ENCODE measurements at regions not wholly inside any gene's neighbourhood (a gene's known extent, or its start where the extent isn't known, plus 50 kb on each side); places are given as distances from the start of the nearest gene placed in this dataset.

- Histone ChIP-seq H3K9me3 (ENCODE audit: low read length) (no peaks in the 10 kb centered on the region), H4K20me1 (ENCODE audit: low read length) (no peaks in the 10 kb centered on the region), H3K4me2 (ENCODE audit: low read length) (no peak overlapping the region), H3K9ac (ENCODE audit: low read length) (no peak overlapping the region), H3K4me3 (ENCODE audit: low read length) (no peak overlapping the region), H3K79me2 (ENCODE audit: low read length) (no peaks in the 10 kb centered on the region), H3K27me3 (ENCODE audit: low read length) (no peaks in the 10 kb centered on the region), H3K27ac (ENCODE audit: low read length) (no peak overlapping the region), H3F3A (ENCODE audit: low read length, unreplicated experiment) (no peaks in the 10 kb centered on the region), H2AFZ (ENCODE audit: low read length) (no peak overlapping the region), H3K4me1 (ENCODE audit: insufficient read depth, low read length) (no peaks in the 10 kb centered on the region), H3K36me3 (ENCODE audit: low read depth, low read length) (no peaks in the 10 kb centered on the region), H3K9me2 (replicated peaks; ENCODE audit: low read length) (no peaks in the 10 kb centered on the region)
- no peak for TF ChIP-seq CTCF (conservative IDR thresholded peaks at IDR 0.05; ENCODE audit: low read depth, low read length)
- POLR2A ChIA-PET (ENCODE audit: unreplicated experiment): no interaction called here
- DNase-seq (no peak), ATAC-seq (no peak)
- intact Hi-C loops (cut with micrococcal nuclease): no loop called here
- CTCF ChIA-PET: no interaction called here
- no TSS peak for BruUV-seq (replicated peaks)
These were observed 444.8 kb downstream of the GLRX3 start for GRCh38 chr10:130580975-130581374.

- intact Hi-C loops (cut with micrococcal nuclease): no loop called here
These were observed 451.5 kb downstream of the GLRX3 start for GRCh38 chr10:130587718-130588117.

GRCh38 chr10:130606001-130606405 is 469.8 kb downstream of the GLRX3 start:
- no peak overlapping the region for H2AFZ ChIP-seq (ENCODE audit: low read length)
- H3F3A ChIP-seq (ENCODE audit: low read length, unreplicated experiment): no peaks in the 10 kb centered on the region
- no peaks in the 10 kb centered on the region for H4K20me1 ChIP-seq (ENCODE audit: low read length)
- POLR2A ChIA-PET (ENCODE audit: unreplicated experiment): no interaction called here
- TF ChIP-seq EZH2 (IDR thresholded peaks at IDR 0.05; ENCODE audit: low read length, unreplicated experiment) (no peak), EZH2phosphoT487 (IDR thresholded peaks at IDR 0.05; ENCODE audit: borderline replicate concordance, low read length) (no peak), CTCF (conservative IDR thresholded peaks at IDR 0.05; ENCODE audit: low read depth, low read length) (no peak)
- no peaks in the 10 kb centered on the region for H3K4me1 ChIP-seq (ENCODE audit: insufficient read depth, low read length)
- ATAC-seq (no peak), DNase-seq (no peak)
- CTCF ChIA-PET: no interaction called here
- H3K4me2 ChIP-seq (ENCODE audit: low read length): no peak overlapping the region
- H3K79me2 ChIP-seq (ENCODE audit: low read length): no peaks in the 10 kb centered on the region
- no peaks in the 10 kb centered on the region for H3K9me3 ChIP-seq (ENCODE audit: low read length)
- H3K4me3 ChIP-seq (ENCODE audit: low read length): no peak overlapping the region
- no peaks in the 10 kb centered on the region for H3K27me3 ChIP-seq (ENCODE audit: low read length)
- no peaks in the 10 kb centered on the region for H3K9me2 ChIP-seq (replicated peaks; ENCODE audit: low read length)
- H3K9ac ChIP-seq (ENCODE audit: low read length): no peak overlapping the region
- no TSS peak for BruUV-seq (replicated peaks)
- no peak overlapping the region for H3K27ac ChIP-seq (ENCODE audit: low read length)
- intact Hi-C loops (cut with micrococcal nuclease): no loop called here
- H3K36me3 ChIP-seq (ENCODE audit: low read depth, low read length): no peaks in the 10 kb centered on the region

More at GRCh38 chr10:130587718-130588117, 451.5 kb downstream of the GLRX3 start:
- BruUV-seq (replicated peaks): no TSS peak
- TF ChIP-seq CTCF (conservative IDR thresholded peaks at IDR 0.05; ENCODE audit: low read depth, low read length) (no peak), EZH2 (IDR thresholded peaks at IDR 0.05; ENCODE audit: low read length, unreplicated experiment) (no peak), EZH2phosphoT487 (IDR thresholded peaks at IDR 0.05; ENCODE audit: borderline replicate concordance, low read length) (no peak)
- Histone ChIP-seq H3K4me2 (ENCODE audit: low read length) (no peak overlapping the region), H3K4me1 (ENCODE audit: insufficient read depth, low read length) (no peaks in the 10 kb centered on the region), H3F3A (ENCODE audit: low read length, unreplicated experiment) (no peaks in the 10 kb centered on the region), H3K4me3 (ENCODE audit: low read length) (no peak overlapping the region), H3K79me2 (ENCODE audit: low read length) (no peaks in the 10 kb centered on the region), H4K20me1 (ENCODE audit: low read length) (no peaks in the 10 kb centered on the region), H3K9ac (ENCODE audit: low read length) (no peak overlapping the region), H3K36me3 (ENCODE audit: low read depth, low read length) (no peaks in the 10 kb centered on the region), H3K27me3 (ENCODE audit: low read length) (no peaks in the 10 kb centered on the region), H3K9me3 (ENCODE audit: low read length) (no peaks in the 10 kb centered on the region), H2AFZ (ENCODE audit: low read length) (no peak overlapping the region), H3K27ac (ENCODE audit: low read length) (no peak overlapping the region), H3K9me2 (replicated peaks; ENCODE audit: low read length) (no peaks in the 10 kb centered on the region)
- DNase-seq (no peak), ATAC-seq (no peak)
- POLR2A ChIA-PET (ENCODE audit: unreplicated experiment): no interaction called here
- CTCF ChIA-PET: no interaction called here
